Caco-2 (cell line): ENCODE measurements at regions not wholly inside any gene's neighbourhood (a gene's known extent, or its start where the extent isn't known, plus 50 kb on each side); places are given as distances from the start of the nearest gene placed in this dataset.

Source experiments
- BruUV-seq: library from RNA; stranded (reverse); fragments of 400-500 nt; replicated peaks from 2 replicates; lab custom pipeline; 2021; lab: Mats Ljungman, UMichigan
- CTCF ChIA-PET: fragments of 300-600 bp; sonication (Branson Sonifier 250); formaldehyde crosslinking; loops from one replicate; lab custom pipeline; 2022; ENCODE audit warnings: antibody characterized with exemption; lab: Charles Lee
- POLR2A ChIA-PET: fragments of 300-600 bp; sonication (Branson Sonifier 250); formaldehyde crosslinking; loops from one replicate; lab custom pipeline; 2022; ENCODE audit warnings: antibody characterized with exemption; lab: Charles Lee
- DNase-seq, 2 experiments: peaks; one replicate each; pipeline versions ENCODE4 v3.0.0 to v3.0.0-alpha.2; 2020 to 2022
- H3K27me3 ChIP-seq: replicated peaks from 2 replicates; pipeline ENCODE4 v1.6.0; 2011; ENCODE audit warnings: low read length; ENCODE audit not compliant: control insufficient read depth, insufficient read depth
- H3K36me3 ChIP-seq: 2 replicates; pipeline ENCODE4 v1.5.1; 2011; ENCODE audit warnings: low read length; ENCODE audit not compliant: control insufficient read depth, insufficient read depth
- H3K4me1 ChIP-seq: fragments of 250-450 bp; sonication (Bioruptor Pico); 2 replicates; pipeline ENCODE4 v1.5.1; 2020; ENCODE audit warnings: mild to moderate bottlenecking
- H3K4me3 ChIP-seq: 2 replicates; pipeline ENCODE4 v1.5.1; 2011; ENCODE audit warnings: low read depth, mild to moderate bottlenecking, control low read depth, low read length
- H3K9me3 ChIP-seq: fragments of 250-450 bp; sonication (Bioruptor Pico); 2 replicates; pipeline ENCODE4 v1.5.1; 2020; ENCODE audit warnings: mild to moderate bottlenecking, moderate library complexity
- H3K27ac Mint-ChIP-seq: one replicate; pipeline ENCODE4 v1.8.0; 2022; ENCODE audit warnings: mixed read lengths; ENCODE audit not compliant: unreplicated experiment
- H3K27me3 Mint-ChIP-seq: one replicate; pipeline ENCODE4 v1.8.0; 2022; ENCODE audit warnings: mixed read lengths; ENCODE audit not compliant: insufficient read depth, unreplicated experiment
- H3K36me3 Mint-ChIP-seq: one replicate; pipeline ENCODE4 v1.8.0; 2022; ENCODE audit warnings: mild to moderate bottlenecking, mixed read lengths; ENCODE audit not compliant: insufficient read depth, unreplicated experiment
- H3K4me1 Mint-ChIP-seq: one replicate; pipeline ENCODE4 v1.8.0; 2022; ENCODE audit warnings: low read depth, mixed read lengths; ENCODE audit not compliant: unreplicated experiment
- H3K4me3 Mint-ChIP-seq: one replicate; pipeline ENCODE4 v1.8.0; 2022; ENCODE audit warnings: mild to moderate bottlenecking, moderate library complexity, mixed read lengths; ENCODE audit not compliant: unreplicated experiment
- H3K9me3 Mint-ChIP-seq: one replicate; pipeline ENCODE4 v1.8.0; 2022; ENCODE audit warnings: mixed read lengths; ENCODE audit not compliant: unreplicated experiment
- CTCF ChIP-seq, 2 experiments: fragments of 200-600 bp in 1 of 2; IDR thresholded peaks; 1 replicate in 1 of 2; 2 replicates in 1 of 2; pipeline versions ENCODE4 v1.5.1 to v1.8.0; 2011 to 2022; ENCODE audit warnings: antibody characterized with exemption in 1 of 2, control low read depth in 1 of 2, inconsistent platforms in 1 of 2, low read depth in 1 of 2, low read length in 1 of 2, mild to moderate bottlenecking in 1 of 2, moderate library complexity in 1 of 2; ENCODE audit not compliant: insufficient read depth in 1 of 2, severe bottlenecking in 1 of 2, unreplicated experiment in 1 of 2
- intact Hi-C: fragments of 100-400 bp; cut with micrococcal nuclease; formaldehyde crosslinking; loops from one replicate; pipeline ENCODE4 v1.10.0; 2022; ENCODE audit not compliant: unreplicated experiment

GRCh38 chr6:114649298-114649697 is 306.5 kb upstream of the HS3ST5 start:
- Histone ChIP-seq H3K4me1 (peaks cover 38% of the 10 kb centered on the region), H3K36me3 (no peaks in the 10 kb centered on the region), H3K9me3 (peaks cover 17% of the 10 kb centered on the region), H3K4me3 (no peak overlapping the region), H3K27me3 (no peaks in the 10 kb centered on the region)
- Mint-ChIP-seq H3K27ac (no peak overlapping the region), H3K36me3 (no peaks in the 10 kb centered on the region), H3K4me3 (no peak overlapping the region), H3K27me3 (no peaks in the 10 kb centered on the region), H3K4me1 (no peaks in the 10 kb centered on the region), H3K9me3 (no peaks in the 10 kb centered on the region)
- intact Hi-C loops: no loop called here
- no peak for TF ChIP-seq CTCF (IDR thresholded peaks at IDR 0.05; ENCODE audit: insufficient read depth in 1 of 2, low read depth in 1 of 2, low read length in 1 of 2, severe bottlenecking in 1 of 2, unreplicated experiment in 1 of 2)
- DNase-seq: no peak
- no TSS peak for BruUV-seq
- ChIA-PET POLR2A (no interaction called here), CTCF (no interaction called here)

GRCh38 chr6:114648847-114649246 is 306.0 kb upstream of the HS3ST5 start:
- intact Hi-C loops: no loop called here
- Mint-ChIP-seq H3K9me3 (no peaks in the 10 kb centered on the region), H3K27me3 (no peaks in the 10 kb centered on the region), H3K4me1 (no peaks in the 10 kb centered on the region), H3K27ac (no peak overlapping the region), H3K36me3 (no peaks in the 10 kb centered on the region), H3K4me3 (no peak overlapping the region)
- no peak for DNase-seq
- no peak for TF ChIP-seq CTCF (IDR thresholded peaks at IDR 0.05; ENCODE audit: insufficient read depth in 1 of 2, low read depth in 1 of 2, low read length in 1 of 2, severe bottlenecking in 1 of 2, unreplicated experiment in 1 of 2)
- Histone ChIP-seq H3K27me3 (no peaks in the 10 kb centered on the region), H3K4me1 (peaks cover 38% of the 10 kb centered on the region), H3K9me3 (peaks cover 17% of the 10 kb centered on the region), H3K4me3 (no peak overlapping the region), H3K36me3 (no peaks in the 10 kb centered on the region)
- POLR2A ChIA-PET: no interaction called here
- BruUV-seq: no TSS peak
- CTCF ChIA-PET: no interaction called here

- H3K27me3 Mint-ChIP-seq: no peaks in the 10 kb centered on the region
- no peak for DNase-seq
- H3K9me3 ChIP-seq: no peaks in the 10 kb centered on the region
- no peak overlapping the region for H3K27ac Mint-ChIP-seq
- TF ChIP-seq CTCF (IDR thresholded peaks at IDR 0.05; ENCODE audit: insufficient read depth in 1 of 2, low read depth in 1 of 2, low read length in 1 of 2, severe bottlenecking in 1 of 2, unreplicated experiment in 1 of 2): no peak
- H3K4me3 Mint-ChIP-seq: no peak overlapping the region
- H3K36me3 Mint-ChIP-seq: no peaks in the 10 kb centered on the region
- no peak overlapping the region for H3K4me3 ChIP-seq
- no TSS peak for BruUV-seq
- ChIA-PET CTCF (no interaction called here), POLR2A (no interaction called here)
- H3K9me3 Mint-ChIP-seq: no peaks in the 10 kb centered on the region
- no peaks in the 10 kb centered on the region for H3K4me1 Mint-ChIP-seq
- intact Hi-C loops: no loop called here
- H3K27me3 ChIP-seq: no peaks in the 10 kb centered on the region
- no peaks in the 10 kb centered on the region for H3K36me3 ChIP-seq
- H3K4me1 ChIP-seq: no peaks in the 10 kb centered on the region
Measured at GRCh38 chr6:114638341-114638740, 295.5 kb upstream of the HS3ST5 start.
